ENCODE measurements at regions not wholly inside any gene's neighbourhood (a gene's known extent, or its start where the extent isn't known, plus 50 kb on each side); places are given as distances from the start of the nearest gene placed in this dataset.

GRCh38 chr2:17163638-17164037 is 354.6 kb downstream of the RAD51AP2 start:
- no peak overlapping the region for H3K4me3 ChIP-seq (ENCODE audit: low read depth, low read length)
- TF ChIP-seq, protein P1, sequence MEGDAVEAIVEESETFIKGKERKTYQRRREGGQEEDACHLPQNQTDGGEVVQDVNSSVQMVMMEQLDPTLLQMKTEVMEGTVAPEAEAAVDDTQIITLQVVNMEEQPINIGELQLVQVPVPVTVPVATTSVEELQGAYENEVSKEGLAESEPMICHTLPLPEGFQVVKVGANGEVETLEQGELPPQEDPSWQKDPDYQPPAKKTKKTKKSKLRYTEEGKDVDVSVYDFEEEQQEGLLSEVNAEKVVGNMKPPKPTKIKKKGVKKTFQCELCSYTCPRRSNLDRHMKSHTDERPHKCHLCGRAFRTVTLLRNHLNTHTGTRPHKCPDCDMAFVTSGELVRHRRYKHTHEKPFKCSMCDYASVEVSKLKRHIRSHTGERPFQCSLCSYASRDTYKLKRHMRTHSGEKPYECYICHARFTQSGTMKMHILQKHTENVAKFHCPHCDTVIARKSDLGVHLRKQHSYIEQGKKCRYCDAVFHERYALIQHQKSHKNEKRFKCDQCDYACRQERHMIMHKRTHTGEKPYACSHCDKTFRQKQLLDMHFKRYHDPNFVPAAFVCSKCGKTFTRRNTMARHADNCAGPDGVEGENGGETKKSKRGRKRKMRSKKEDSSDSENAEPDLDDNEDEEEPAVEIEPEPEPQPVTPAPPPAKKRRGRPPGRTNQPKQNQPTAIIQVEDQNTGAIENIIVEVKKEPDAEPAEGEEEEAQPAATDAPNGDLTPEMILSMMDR (IDR thresholded peaks at IDR 0.05; ENCODE audit: borderline replicate concordance, insufficient read depth, low read depth, low read length), result no peak

DNA sequence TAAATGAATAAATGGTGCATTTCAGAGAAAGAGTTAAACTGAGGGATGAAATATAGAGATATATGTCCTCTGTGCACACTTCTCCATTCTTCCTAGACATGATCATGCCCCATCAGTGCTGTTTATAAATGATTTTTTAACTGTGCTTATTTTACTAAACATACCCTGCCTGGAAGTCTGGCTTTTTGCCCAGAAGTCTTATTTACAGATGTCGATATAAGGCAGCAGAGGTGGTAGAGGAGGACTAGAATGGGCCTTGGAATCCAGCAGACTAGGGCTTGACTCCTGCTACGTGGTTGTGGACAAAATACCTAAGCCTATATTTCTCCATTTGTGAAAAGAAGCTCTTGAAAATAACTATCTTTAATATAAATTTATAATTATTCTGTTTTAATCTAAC is 355.5 kb downstream of the RAD51AP2 start:
- TF ChIP-seq, protein P1 (IDR thresholded peaks at IDR 0.05; ENCODE audit: borderline replicate concordance, insufficient read depth, low read depth, low read length), result no peak

DNA sequence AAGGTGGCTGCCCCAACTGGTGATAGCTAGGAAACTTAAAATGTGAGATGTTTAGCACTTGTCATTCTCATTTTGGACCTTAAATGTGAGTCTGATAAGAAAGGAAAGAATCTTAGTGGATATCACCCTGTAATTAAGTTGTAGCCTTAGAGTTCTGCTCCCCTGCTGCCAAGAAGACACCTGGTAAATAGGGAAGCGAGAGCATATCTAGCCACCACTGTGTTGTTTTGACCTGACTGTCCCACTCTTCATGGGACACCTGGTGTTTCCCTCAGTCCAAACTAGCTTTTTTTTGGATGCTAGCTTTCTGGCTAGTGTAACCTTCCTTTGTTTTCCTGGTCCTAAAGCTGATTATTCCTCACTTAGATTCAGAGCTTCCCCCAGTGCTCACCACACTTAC is 357.6 kb downstream of the RAD51AP2 start:
- no peak overlapping the region for H3K4me3 ChIP-seq (ENCODE audit: low read depth, low read length)
- TF ChIP-seq, protein P1 (IDR thresholded peaks at IDR 0.05; ENCODE audit: borderline replicate concordance, insufficient read depth, low read depth, low read length), result no peak

More for the DNA sequence above, 355.5 kb downstream of the RAD51AP2 start:
- no peak overlapping the region for H3K4me3 ChIP-seq (ENCODE audit: low read depth, low read length)

DNA sequence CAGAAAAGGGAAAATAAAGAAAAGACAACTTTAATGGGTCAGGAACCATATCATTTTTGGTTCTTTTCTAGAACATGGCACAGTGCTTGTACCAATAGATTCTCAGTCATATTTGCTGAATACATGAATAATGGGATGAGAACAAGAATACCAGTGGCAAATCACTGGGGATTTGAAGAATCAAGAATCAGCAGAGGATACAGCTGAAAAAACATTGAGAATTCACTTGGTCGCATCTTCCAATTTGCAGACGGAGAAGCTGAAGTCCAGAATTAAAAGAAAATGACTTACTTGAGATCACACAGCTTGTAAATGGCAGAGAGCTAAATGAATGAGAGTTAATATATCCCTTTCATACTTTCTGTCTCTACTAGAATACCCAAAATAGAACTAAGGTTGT is 362.2 kb downstream of the RAD51AP2 start:
- TF ChIP-seq, protein P1 (IDR thresholded peaks at IDR 0.05; ENCODE audit: borderline replicate concordance, insufficient read depth, low read depth, low read length), result no peak
- H3K4me3 ChIP-seq (ENCODE audit: low read depth, low read length), result no peak overlapping the region

DNA sequence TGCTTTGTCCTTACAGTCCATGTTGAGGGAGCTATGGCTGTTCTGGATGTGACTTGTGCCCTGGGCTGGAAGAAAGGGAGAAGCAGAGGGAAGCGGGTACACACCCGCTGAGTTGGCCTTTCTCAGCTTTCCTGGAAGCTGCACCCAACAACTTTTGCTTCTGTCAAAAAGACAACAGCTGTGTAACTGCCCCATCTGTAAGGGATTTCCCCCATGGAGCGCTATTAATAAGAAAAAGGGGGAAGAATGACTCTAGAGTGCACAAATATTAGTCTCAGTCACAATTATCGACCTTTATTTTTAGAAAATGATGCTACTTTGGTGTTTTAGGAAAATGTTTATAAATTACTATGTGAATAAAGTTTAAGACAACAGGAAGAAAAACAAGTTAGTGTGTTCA is 368.3 kb downstream of the RAD51AP2 start:
- TF ChIP-seq, protein P1 (IDR thresholded peaks at IDR 0.05; ENCODE audit: borderline replicate concordance, insufficient read depth, low read depth, low read length), result no peak
- H3K4me3 ChIP-seq (ENCODE audit: low read depth, low read length), result no peak overlapping the region

DNA sequence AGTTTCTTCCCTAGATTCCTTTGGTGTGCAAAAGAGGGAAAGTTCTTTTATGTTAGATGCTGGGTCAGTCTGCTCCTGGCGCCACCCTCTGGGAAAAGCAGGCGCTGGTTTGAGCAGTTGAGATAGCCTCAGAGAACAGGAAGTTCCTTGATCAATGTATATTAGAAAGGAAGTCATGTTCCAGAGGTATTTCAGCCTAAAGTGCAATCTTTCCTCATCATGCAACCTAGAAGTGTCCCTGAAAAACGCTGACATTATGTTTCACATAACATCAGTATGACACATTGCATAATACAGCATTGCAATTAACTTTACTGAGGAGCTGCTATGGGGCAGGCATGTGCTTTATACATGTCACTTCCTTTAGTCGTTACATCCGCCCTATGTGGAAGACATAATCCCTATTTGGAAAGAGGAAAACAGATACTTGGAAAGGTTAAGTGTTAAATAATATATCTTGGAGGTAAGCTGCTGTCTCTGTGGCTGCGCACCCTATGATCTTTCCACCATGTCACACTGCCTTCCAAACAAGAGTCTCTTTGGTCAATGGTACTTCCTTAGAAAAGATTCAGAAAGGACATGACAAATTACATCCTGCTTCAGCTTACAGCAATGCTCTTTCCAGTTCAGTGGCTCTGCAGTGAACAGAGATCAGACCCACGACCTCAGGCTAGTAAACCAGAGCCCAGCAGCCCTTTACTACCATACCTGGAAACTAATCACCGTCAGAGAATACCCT is 369.7 kb downstream of the RAD51AP2 start:
- H3K4me3 ChIP-seq (ENCODE audit: low read depth, low read length), result no peak overlapping the region
- TF ChIP-seq, protein P1 (IDR thresholded peaks at IDR 0.05; ENCODE audit: borderline replicate concordance, insufficient read depth, low read depth, low read length), result peak; percentile 37; the same call in 1 of the 2 replicates

DNA sequence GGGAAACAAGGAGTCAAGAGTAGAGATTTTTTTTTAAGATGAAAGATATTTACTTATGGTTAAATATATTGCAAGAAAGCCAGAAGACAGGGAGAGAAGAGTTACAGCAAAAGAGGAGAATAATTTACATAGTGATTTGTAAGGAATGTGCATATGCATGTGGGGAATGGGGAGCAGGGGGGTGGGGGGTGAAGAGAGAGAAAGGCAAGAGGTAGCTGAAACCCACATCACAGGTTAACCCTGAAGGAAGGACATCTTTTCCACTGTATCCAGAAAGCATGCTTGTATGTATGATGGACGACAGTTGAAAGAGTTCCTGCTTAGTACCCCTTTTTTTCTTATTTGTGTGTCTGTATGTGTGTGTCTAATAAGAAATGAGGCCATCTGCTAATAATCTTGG is 371.9 kb downstream of the RAD51AP2 start:
- TF ChIP-seq, protein P1 (IDR thresholded peaks at IDR 0.05; ENCODE audit: borderline replicate concordance, insufficient read depth, low read depth, low read length), result no peak
- no peak overlapping the region for H3K4me3 ChIP-seq (ENCODE audit: low read depth, low read length)
